ENCODE measurements at regions not wholly inside any gene's neighbourhood (a gene's known extent, or its start where the extent isn't known, plus 50 kb on each side); places are given as distances from the start of the nearest gene placed in this dataset.
A peak's percentile ranks its signal among the peaks of the same experiment; 100 is the strongest.

DNA sequence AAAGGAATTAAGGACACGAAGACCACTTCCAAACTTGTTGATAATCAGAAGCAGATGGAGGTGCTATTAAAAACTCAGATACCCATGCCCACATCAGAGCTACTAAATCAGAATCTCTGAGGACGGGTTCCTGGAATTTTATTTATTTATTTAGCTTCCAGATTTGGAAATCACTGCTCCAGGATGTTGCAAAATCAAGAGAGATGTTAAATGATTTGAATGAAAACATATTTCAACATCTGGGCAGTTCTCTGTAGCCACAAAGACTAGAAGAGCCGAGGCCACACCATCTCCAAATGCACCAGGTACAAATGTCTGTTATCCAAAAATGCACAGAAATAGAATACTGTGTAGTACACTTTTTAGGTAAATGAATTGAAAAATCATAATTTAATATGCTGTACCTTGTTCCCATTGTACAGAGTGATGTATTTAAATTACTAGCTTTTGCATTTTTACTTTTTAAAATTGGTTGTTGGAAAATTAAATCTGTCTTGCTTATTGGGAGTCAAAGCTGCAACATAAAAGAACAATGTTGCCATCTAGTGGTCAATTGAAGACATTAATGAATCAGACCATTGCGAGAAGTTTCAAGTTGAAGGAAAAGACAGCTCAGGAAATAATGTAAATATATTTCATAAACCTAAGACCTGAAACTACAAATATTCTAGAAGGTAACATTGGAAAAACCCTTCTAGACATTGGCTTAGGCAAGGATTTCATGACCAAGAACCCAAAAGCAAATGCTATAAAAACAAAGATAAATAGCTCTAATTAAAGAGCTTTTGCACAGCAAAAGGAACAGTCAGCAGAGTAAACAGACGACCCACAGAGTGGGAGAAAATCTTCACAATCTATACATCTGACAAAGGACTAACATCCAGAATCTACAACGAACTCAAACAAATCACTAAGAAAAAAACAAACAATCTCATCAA lies 151.3 kb upstream of the TTC29 start:
- DNase-seq: no peak
- 23 to 34% methylated on average over 6 of the region's 6 CpGs for WGBS, 2 donors
- no peaks in the 10 kb centered on the region for H3K9me3 ChIP-seq
- intact Hi-C loops (cut with DNase I): loop anchor here (1.0 to 10.0 kb wide), 2 partner anchors 78 to 752 kb away; no protein-coding TSS in a partner anchor
- no peaks in the 10 kb centered on the region for H3K27me3 ChIP-seq
- H3K27ac ChIP-seq: no peak overlapping the region
- H3K4me3 ChIP-seq: no peak overlapping the region
- no peaks in the 10 kb centered on the region for H3K4me1 ChIP-seq
- no peaks in the 10 kb centered on the region for H3K36me3 ChIP-seq
- TF ChIP-seq, protein P1, sequence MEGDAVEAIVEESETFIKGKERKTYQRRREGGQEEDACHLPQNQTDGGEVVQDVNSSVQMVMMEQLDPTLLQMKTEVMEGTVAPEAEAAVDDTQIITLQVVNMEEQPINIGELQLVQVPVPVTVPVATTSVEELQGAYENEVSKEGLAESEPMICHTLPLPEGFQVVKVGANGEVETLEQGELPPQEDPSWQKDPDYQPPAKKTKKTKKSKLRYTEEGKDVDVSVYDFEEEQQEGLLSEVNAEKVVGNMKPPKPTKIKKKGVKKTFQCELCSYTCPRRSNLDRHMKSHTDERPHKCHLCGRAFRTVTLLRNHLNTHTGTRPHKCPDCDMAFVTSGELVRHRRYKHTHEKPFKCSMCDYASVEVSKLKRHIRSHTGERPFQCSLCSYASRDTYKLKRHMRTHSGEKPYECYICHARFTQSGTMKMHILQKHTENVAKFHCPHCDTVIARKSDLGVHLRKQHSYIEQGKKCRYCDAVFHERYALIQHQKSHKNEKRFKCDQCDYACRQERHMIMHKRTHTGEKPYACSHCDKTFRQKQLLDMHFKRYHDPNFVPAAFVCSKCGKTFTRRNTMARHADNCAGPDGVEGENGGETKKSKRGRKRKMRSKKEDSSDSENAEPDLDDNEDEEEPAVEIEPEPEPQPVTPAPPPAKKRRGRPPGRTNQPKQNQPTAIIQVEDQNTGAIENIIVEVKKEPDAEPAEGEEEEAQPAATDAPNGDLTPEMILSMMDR (IDR thresholded peaks at IDR 0.05): peak; percentile 41 to 72 (median 64)
- TF ChIP-seq POLR2A (IDR thresholded peaks at IDR 0.05): no peak
- no peak for TF ChIP-seq EP300 (IDR thresholded peaks at IDR 0.05)

DNA sequence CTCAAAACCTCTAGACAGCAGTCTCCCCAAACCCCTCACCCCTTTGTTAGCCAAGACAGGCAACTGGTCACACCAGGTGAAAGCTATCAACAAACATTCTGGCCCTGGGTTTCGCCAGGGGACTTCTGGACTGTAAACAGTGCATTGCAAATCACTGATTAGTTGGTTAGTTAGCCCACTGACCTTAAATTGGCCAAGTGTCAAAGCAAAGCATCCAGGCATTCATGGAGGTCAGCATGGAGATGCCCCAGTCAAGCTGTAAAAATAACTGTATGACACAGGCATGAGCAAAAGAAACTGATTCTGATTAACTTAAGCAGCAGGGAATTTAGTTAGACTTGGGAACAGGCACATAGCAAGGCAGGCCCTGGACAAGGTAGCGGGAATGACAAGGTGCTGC lies 156.0 kb upstream of the TTC29 start:
- intact Hi-C loops (cut with DNase I): loop anchor here (10.0 kb wide), 1 partner anchor 483 kb away; no protein-coding TSS in a partner anchor
- Histone ChIP-seq H3K36me3 (no peaks in the 10 kb centered on the region), H3K27ac (no peak overlapping the region), H3K9me3 (no peaks in the 10 kb centered on the region), H3K27me3 (no peaks in the 10 kb centered on the region), H3K4me1 (peaks cover 0 to 8% (median 7%) of the 10 kb centered on the region in 4 donors), H3K4me3 (no peak overlapping the region)
- no peak for DNase-seq
- TF ChIP-seq POLR2A (IDR thresholded peaks at IDR 0.05) (no peak), EP300 (IDR thresholded peaks at IDR 0.05) (no peak), POLR2AphosphoS5 (IDR thresholded peaks at IDR 0.05) (no peak)
- TF ChIP-seq, protein P1 (IDR thresholded peaks at IDR 0.05): no peak
- 35 to 40% methylated on average over 2 of the region's 2 CpGs for WGBS, 2 donors

DNA sequence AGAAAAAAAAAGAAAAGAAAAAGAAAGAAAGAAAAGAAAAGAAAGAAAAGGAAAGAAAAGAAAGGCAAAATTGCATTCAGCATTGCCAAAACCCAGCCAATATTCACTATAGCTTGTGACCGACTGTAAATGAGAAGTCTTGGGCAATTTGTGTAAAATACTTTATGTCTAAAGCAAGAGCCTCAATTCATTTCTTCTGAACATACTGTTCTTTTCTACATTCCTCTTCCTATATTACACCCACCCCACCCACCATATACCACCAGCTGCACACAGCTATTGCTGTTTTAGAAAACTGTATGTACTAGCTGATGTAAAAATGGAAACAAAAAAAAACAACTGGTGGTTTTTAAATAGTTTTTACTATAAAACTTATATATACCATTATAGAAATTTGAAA lies 156.9 kb upstream of the TTC29 start:
- no peaks in the 10 kb centered on the region for H3K36me3 ChIP-seq
- no peaks in the 10 kb centered on the region for H3K27me3 ChIP-seq
- no peak for TF ChIP-seq POLR2AphosphoS5 (IDR thresholded peaks at IDR 0.05)
- TF ChIP-seq EP300 (IDR thresholded peaks at IDR 0.05): no peak
- no peak for TF ChIP-seq POLR2A (IDR thresholded peaks at IDR 0.05)
- TF ChIP-seq, protein P1 (IDR thresholded peaks at IDR 0.05): no peak
- DNase-seq: no peak
- no peak overlapping the region for H3K27ac ChIP-seq
- intact Hi-C loops (cut with DNase I): loop anchor here (10.0 kb wide), 1 partner anchor 482 kb away; no protein-coding TSS in a partner anchor
- H3K9me3 ChIP-seq: no peaks in the 10 kb centered on the region
- 98 to 100% methylated on average over 1 of the region's 1 CpG for WGBS, 2 donors
- H3K4me1 ChIP-seq: peaks cover 0 to 8% (median 7%) of the 10 kb centered on the region in 4 donors
- H3K4me3 ChIP-seq: no peak overlapping the region

DNA sequence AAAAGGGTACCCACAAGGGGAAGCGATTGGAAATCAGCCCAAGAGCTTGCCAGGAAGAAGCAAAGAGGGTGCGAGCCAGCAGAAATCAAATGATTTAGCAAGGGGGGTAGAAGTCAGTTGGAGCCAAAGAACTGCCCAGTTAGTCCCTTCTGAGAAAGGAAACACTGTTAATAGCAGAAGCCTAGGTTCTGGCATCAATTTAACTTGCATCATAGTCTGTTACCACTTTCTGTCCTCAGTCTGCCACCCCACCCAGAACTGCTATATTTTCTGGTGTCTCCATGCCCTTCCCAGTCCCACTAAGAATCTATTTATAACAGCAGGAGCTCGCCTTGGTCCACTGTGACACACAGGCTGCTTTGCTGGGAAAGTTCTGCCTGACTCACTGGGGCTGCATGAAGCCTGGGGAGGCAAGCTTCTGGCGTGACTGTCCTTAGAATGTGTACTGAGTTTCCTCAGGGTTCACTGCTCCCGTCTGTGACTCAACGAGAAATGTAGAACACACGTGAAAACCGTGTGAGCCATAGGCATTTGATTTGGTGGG lies 157.8 kb upstream of the TTC29 start:
- DNase-seq: peak; percentile 71
- intact Hi-C loops (cut with DNase I): loop anchor here (10.0 kb wide), 1 partner anchor 481 kb away; no protein-coding TSS in a partner anchor
- Histone ChIP-seq H3K27me3 (no peaks in the 10 kb centered on the region), H3K36me3 (no peaks in the 10 kb centered on the region), H3K4me3 (no peak overlapping the region), H3K27ac (peak overlapping the region in 3 of 4 donors; percentile 31 to 68 (median 59)), H3K9me3 (no peaks in the 10 kb centered on the region), H3K4me1 (peaks cover 0 to 8% (median 7%) of the 10 kb centered on the region in 4 donors)
- TF ChIP-seq, protein P1 (IDR thresholded peaks at IDR 0.05): no peak
- peak in 3 of 4 donors; percentile 12 to 26 (median 24) for TF ChIP-seq POLR2AphosphoS5 (IDR thresholded peaks at IDR 0.05)
- 53% methylated on average over 8 of the region's 8 CpGs for WGBS, 2 donors
